Right lobe of liver (tissue), 6 donors: ENCODE measurements at regions not wholly inside any gene's neighbourhood (a gene's known extent, or its start where the extent isn't known, plus 50 kb on each side); places are given as distances from the start of the nearest gene placed in this dataset.

ENCODE experiments used
- ATAC-seq, 4 donors: fragments of 200-7000 bp; cut with Tn5 transposase; one replicate each; pipeline ENCODE4 v1.9.1; 2020; ENCODE audit warnings: mild to moderate bottlenecking in 4 of 4, moderate library complexity in 4 of 4
- DNase-seq, 3 donors: peaks; one replicate each; pipeline ENCODE4 v3.0.0-alpha.2; 2020
- H3K27ac ChIP-seq, 3 donors: fragments of 200-600 bp; one replicate each; pipeline ENCODE4 v1.8.0; 2022
- H3K27me3 ChIP-seq, 2 donors: fragments of 200-600 bp; one replicate each; pipeline ENCODE4 v1.8.0; 2022
- H3K36me3 ChIP-seq, 4 donors: fragments of 200-600 bp; sonication (generic) in 1 of 4; one replicate each; pipeline versions ENCODE4 v1.5.1 to v1.8.0; 2017 to 2022; ENCODE audit warnings: control low read depth in 1 of 4
- H3K4me1 ChIP-seq, 4 donors: fragments of 200-600 bp; sonication (generic) in 1 of 4; one replicate each; pipeline versions ENCODE4 v1.5.1 to v1.8.0; 2017 to 2022; ENCODE audit warnings: control low read depth in 1 of 4
- H3K4me3 ChIP-seq, 3 donors: fragments of 200-600 bp; one replicate each; pipeline ENCODE4 v1.8.0; 2022
- H3K9me3 ChIP-seq, 4 donors: fragments of 200-600 bp; sonication (generic) in 1 of 4; one replicate each; pipeline versions ENCODE4 v1.5.1 to v1.8.0; 2017 to 2022; ENCODE audit warnings: control low read depth in 1 of 4
- POLR2A ChIP-seq: fragments of 450-650 bp; IDR thresholded peaks from one replicate; pipeline ENCODE4 v1.6.1; 2017; ENCODE audit warnings: antibody characterized with exemption, mild to moderate bottlenecking
- WGBS: methylation state at CpG from one replicate; pipeline ENCODE4 v1.1.6; 2018; ENCODE audit warnings: low coverage, low lambda C conversion rate; ENCODE audit not compliant: insufficient coverage; ENCODE audit errors: missing lambda C conversion rate; 5-methylcytosine and 5-hydroxymethylcytosine counted together
- intact Hi-C, 2 donors: fragments of 100-400 bp; cut with DNase I; formaldehyde crosslinking; loops; one replicate each; pipeline versions ENCODE4 v1.11.2 to v1.14.1; 2022
- TF ChIP-seq, protein P1 (sequence below), 4 donors: fragments of 200-600 bp in 3 of 4; fragments of 450-650 bp in 1 of 4; IDR thresholded peaks; one replicate each; pipeline versions ENCODE4 v1.5.1 to v1.8.0; 2016 to 2022; ENCODE audit warnings: antibody characterized with exemption in 4 of 4, mild to moderate bottlenecking in 2 of 4
- donor health status: DM: no; HTN: yes; CAD: no.
- donor health status: DM: no; HTN: no; CAD: no.
- donor health status: DM: no; HTN: no; CAD: no.
- donor health status: DM: no; HTN: yes; CAD: no.
- donor health status: DM: no; HTN: yes; CAD: no.

DNA sequence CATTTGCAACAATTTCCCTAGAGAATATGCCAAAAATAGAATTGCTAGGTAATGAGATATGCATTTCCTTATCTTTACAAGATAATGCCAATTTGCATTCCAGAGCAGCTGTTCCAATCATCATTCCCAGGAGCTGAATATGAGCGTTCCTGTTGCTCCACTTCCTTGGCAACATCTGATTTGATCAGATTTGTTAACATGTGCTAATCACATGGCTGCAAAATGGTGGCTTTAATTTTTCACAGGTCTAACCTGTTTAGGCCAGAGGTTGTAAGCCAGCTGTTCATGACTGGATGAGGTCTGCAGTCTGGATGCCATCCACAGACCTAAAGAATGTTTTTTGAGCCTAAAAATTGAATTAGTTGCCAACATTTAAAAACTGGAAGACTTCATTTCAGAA lies 220.7 kb upstream of the IL12B start:
- no peak for ATAC-seq
- no peak for DNase-seq
- Histone ChIP-seq H3K27ac (no peak overlapping the region), H3K27me3 (no peaks in the 10 kb centered on the region), H3K9me3 (no peaks in the 10 kb centered on the region), H3K4me3 (no peak overlapping the region), H3K36me3 (no peaks in the 10 kb centered on the region), H3K4me1 (no peaks in the 10 kb centered on the region)
- TF ChIP-seq, protein P1, sequence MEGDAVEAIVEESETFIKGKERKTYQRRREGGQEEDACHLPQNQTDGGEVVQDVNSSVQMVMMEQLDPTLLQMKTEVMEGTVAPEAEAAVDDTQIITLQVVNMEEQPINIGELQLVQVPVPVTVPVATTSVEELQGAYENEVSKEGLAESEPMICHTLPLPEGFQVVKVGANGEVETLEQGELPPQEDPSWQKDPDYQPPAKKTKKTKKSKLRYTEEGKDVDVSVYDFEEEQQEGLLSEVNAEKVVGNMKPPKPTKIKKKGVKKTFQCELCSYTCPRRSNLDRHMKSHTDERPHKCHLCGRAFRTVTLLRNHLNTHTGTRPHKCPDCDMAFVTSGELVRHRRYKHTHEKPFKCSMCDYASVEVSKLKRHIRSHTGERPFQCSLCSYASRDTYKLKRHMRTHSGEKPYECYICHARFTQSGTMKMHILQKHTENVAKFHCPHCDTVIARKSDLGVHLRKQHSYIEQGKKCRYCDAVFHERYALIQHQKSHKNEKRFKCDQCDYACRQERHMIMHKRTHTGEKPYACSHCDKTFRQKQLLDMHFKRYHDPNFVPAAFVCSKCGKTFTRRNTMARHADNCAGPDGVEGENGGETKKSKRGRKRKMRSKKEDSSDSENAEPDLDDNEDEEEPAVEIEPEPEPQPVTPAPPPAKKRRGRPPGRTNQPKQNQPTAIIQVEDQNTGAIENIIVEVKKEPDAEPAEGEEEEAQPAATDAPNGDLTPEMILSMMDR (IDR thresholded peaks at IDR 0.05): no peak
- TF ChIP-seq POLR2A: no peak
- whole genome bisulfite sequencing: 63% methylated on average over 1 of the region's 1 CpG
- intact Hi-C loops: no loop called here

GRCh38 chr5:159552751-159553150 lies 222.5 kb upstream of the IL12B start:
- Histone ChIP-seq H3K4me1 (no peaks in the 10 kb centered on the region), H3K36me3 (no peaks in the 10 kb centered on the region), H3K4me3 (no peak overlapping the region), H3K27ac (no peak overlapping the region), H3K27me3 (no peaks in the 10 kb centered on the region), H3K9me3 (no peaks in the 10 kb centered on the region)
- no peak for ATAC-seq
- intact Hi-C loops: no loop called here
- TF ChIP-seq, protein P1 (IDR thresholded peaks at IDR 0.05): no peak
- TF ChIP-seq POLR2A: no peak
- 80% methylated on average over 3 of the region's 3 CpGs for WGBS
- no peak for DNase-seq

DNA sequence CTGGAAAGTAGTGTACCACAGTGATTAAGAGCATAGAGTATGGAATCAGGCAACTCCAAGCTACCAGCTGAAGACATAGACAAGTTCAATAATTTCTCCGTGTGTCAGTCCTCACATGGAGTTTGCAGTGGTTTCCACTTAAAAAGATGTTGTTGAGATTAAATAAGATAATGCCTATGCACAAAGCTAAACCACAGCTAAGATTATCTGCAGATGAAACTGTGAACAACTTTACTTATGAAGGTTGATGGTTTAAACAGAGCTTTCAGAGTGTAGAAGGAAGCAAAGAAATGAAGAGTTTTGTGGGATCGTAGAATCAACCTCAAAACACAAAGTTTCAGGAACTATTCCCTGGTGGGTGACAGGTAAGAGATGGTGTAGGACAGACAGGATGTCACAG lies 223.5 kb upstream of the IL12B start:
- 57% methylated on average over 2 of the region's 2 CpGs for WGBS
- H3K9me3 ChIP-seq: no peaks in the 10 kb centered on the region
- DNase-seq (no peak), ATAC-seq (no peak)
- no peaks in the 10 kb centered on the region for H3K4me1 ChIP-seq
- no peaks in the 10 kb centered on the region for H3K27me3 ChIP-seq
- H3K27ac ChIP-seq: no peak overlapping the region
- no peaks in the 10 kb centered on the region for H3K36me3 ChIP-seq
- intact Hi-C loops: no loop called here
- TF ChIP-seq POLR2A: no peak
- TF ChIP-seq, protein P1 (IDR thresholded peaks at IDR 0.05): no peak
- H3K4me3 ChIP-seq: no peak overlapping the region

GRCh38 chr5:159555084-159555483 lies 224.8 kb upstream of the IL12B start:
- TF ChIP-seq POLR2A: no peak
- TF ChIP-seq, protein P1 (IDR thresholded peaks at IDR 0.05): no peak
- ATAC-seq (no peak), DNase-seq (no peak)
- H3K4me1 ChIP-seq: no peaks in the 10 kb centered on the region
- WGBS: 32% methylated on average over 1 of the region's 1 CpG
- H3K4me3 ChIP-seq: no peak overlapping the region
- H3K27ac ChIP-seq: no peak overlapping the region
- intact Hi-C loops: no loop called here
- H3K27me3 ChIP-seq: no peaks in the 10 kb centered on the region
- no peaks in the 10 kb centered on the region for H3K9me3 ChIP-seq
- H3K36me3 ChIP-seq: no peaks in the 10 kb centered on the region

DNA sequence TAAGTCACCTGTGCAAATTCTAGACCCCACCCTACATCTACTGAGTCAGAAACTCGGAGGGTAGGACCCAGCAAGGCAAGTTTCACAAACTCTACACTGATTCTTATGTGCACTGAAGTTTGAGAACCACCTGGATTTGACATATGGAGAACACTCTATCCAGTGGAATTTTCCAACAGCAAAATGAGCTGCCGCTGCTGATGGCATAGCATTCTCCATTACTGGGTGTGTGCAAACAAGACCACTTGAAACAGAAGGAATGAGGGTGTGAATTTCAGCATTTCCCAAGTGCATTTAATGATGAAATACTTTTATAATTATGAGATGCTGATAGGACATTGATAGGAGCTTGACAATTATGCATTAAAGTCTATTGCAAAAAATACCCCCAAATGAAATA lies 229.1 kb upstream of the IL12B start:
- H3K4me3 ChIP-seq: no peak overlapping the region
- H3K4me1 ChIP-seq: no peaks in the 10 kb centered on the region
- intact Hi-C loops: no loop called here
- TF ChIP-seq, protein P1 (IDR thresholded peaks at IDR 0.05): no peak
- TF ChIP-seq POLR2A: no peak
- no peaks in the 10 kb centered on the region for H3K36me3 ChIP-seq
- WGBS: 100% methylated on average over 1 of the region's 2 CpGs
- no peak overlapping the region for H3K27ac ChIP-seq
- DNase-seq (no peak), ATAC-seq (no peak)
- H3K9me3 ChIP-seq: no peaks in the 10 kb centered on the region
- H3K27me3 ChIP-seq: no peaks in the 10 kb centered on the region
